Fibroblast of upper back skin (primary cell): ENCODE measurements at regions not wholly inside any gene's neighbourhood (a gene's known extent, or its start where the extent isn't known, plus 50 kb on each side); places are given as distances from the start of the nearest gene placed in this dataset.
"Not testable (repeated sequence)": the region's sequence is repeated elsewhere in the genome, so short reads cannot be mapped to it uniquely, and the experiment has no call there.

ENCODE experiments used
- DNase-seq: peaks from one replicate; pipeline ENCODE4 v3.0.0-alpha.2; 2013

DNA sequence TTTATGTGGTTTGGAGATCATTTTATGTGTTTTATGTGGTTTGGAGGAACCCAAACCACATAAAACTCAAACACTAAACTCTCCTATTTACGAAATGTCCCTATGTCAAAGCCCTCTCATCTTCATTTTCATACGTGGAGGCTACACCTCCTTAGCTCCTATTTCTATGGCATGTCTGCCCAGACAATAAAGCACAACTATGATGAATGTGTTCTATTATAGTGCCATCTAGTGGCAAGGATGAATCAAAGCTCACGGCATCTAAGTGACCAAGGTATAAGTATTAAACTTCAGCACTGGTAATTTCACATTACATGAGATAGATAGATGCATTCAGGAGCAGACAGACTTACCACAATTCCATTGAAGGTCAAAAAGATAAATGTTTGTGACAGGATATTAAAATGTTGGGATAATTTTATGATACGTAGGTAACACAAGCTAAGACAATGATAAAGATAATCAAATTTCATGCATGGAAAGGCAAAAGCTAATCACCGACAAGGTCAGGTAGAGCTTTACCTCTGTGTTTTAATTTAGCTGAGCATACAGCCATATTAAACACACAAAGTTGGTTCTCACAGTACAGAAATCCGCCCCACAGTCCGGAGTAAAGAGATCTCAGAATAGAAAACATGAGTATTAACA lies 130.6 kb upstream of the FHIT start:
- peak; percentile 39 for DNase-seq

DNA sequence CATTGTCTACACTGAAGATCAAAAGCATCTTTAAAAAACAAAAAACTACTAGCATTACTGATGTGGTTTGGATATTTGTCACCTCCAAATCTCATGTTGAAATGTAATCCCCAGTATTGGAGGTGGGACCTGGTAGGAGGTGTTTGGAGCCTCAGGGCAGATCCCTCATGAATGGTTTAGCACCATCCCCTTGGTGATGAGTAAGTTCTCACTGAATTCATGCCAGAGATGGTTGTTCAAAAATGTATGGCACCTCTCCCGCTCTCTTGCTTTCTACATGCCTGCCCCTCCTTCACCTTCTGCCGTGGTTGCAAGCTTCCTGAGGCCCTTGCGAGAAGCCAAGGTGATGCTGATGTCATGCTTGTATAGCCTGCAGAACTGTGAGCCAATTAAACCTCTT lies 136.6 kb upstream of the FHIT start:
- DNase-seq = no peak

DNA sequence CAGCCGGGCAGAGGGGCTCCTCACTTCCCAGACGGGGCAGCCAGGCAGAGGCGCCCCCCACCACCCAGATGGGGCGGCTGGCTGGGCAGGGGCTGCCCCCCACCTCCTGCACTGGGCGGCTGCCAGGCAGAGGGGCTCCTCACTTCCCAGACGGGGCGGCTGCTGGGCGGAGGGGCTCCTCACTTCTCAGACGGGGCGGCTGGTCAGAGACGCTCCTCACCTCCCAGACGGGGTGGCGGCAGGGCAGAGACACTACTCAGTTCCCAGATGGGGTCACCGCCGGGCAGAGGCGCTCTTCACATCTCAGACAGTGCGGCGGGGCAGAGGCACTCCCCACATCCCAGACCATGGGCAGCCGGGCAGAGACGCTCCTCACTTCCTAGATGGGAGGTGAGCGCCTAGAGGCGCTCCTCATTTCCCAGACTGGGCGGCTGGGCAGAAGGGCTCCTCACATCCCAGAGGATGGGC lies 142.3 kb upstream of the FHIT start:
- DNase-seq = not testable (repeated sequence)

DNA sequence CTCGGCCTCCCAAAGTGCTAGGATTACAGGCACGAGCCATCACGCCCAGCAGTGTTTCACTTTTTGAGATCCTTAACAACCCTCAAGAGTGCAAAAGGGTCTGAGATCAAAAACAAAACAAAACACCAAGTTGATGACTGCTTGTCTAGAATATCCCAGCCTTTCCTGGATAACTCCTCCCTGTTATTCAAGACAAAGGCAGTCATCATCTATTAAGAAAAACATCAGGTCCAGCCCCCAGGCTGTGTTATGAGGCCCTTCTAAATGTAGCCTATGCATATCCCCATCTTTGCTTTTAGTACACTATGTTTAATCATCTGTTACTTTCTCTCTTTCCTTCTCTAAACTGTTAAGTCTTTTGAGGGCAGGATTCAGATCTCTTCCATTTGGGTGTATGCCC lies 150.1 kb upstream of the FHIT start:
- no peak for DNase-seq

DNA sequence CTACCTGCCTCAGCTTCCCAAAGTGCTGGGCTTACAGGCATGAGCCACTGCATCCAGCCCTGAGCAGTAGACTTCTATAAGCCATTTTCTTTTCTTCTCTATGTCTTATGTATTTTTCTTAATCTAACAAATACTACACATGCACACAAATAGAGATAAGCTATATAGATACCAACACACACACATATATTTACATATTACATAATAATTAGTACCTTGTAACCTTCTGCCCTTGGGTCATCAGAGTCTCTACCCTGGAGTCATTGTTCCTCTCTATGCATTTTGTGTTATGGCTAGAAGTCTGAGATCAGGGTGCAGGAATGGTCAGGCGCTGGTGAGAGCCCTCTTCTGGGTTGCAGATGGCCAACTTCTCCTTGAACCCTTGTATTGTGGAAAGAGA lies 154.0 kb upstream of the PTPRG start:
- DNase-seq = no peak

DNA sequence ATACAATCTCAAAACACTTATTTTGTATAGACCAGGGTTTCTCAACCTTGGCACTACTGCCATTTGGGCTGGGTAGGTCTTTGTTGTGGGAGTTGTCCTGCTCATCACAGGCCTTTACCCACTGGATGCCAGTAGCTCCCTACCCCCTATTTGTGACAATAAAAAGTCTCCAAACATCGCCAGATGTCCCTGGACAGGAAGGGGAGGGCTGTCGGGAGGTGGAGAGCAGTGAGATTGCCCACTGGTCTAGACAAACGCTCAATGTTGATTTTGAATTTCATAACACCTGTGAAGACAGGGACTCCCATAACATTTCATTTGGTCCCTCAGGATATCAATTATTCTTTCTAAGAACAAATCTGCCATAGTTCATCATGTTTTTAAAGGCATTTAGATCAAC lies 151.7 kb upstream of the PTPRG start:
- DNase-seq = no peak

DNA sequence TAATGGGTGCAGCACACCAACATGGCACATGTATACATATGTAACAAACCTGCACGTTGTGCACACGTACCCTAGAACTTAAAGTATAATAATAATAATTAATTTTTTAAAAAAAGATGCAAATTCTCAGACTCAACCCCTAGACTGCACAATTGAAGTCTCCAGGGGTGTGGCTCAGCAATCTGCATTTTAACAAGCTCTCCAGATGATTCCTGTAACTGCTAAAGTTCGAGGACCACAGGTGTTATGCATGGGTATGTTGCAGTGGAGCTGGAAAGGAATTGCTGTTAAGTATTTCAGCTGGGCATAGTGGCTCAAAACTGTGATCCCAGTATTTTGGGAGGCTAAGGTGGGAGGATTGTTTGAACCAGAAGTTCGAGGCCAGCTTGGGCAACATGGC lies 151.0 kb upstream of the PTPRG start:
- DNase-seq = not testable (repeated sequence)

DNA sequence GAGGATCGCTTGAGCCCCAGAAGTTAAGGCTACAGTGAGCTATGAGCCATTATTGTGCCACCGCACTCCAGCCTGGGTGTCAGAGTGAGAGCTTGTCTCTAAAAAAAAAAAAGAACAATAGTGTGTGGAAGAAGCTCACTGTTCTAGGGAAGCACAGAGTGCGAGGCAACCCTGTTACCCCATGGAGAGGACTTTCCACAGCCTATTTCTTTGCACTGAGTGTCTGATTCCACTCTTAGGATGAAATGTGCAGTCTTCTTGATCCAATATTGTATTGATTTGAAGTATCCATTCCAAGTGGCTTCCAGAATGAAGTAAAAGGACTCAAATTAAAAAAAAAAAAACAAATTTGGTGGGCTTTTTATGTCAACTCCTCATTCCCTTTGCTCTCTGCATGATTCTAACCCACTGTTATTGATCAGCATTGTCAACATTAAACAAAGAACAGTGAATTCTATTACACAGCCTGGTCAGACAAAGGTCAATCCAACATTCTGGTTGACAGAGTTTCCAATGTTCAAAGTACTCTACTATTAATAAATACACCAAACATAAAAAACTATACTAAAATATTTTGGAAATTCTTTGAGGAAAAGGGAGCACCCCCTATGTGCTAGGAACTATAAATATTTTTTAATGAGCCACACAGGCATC lies 150.2 kb upstream of the PTPRG start:
- no peak for DNase-seq

DNA sequence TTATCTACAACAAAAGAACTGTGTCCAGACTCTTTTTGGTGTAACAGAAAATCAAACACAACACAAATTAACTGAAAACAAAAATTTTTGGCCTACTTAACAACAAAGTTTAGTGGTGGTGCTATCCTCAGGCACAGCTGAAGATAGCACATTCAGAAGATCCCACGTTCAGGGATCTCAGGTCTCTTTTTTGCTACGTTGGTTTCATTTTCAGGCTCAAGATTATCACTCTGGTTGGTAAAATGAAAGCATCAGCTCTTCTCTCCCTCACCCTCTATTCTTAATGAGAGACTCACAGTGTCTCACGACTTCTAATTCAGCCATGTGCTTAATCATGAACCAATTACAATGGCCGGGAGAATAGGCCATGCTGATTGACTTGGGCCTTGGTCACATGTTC lies 146.9 kb upstream of the PTPRG start:
- DNase-seq = no peak

DNA sequence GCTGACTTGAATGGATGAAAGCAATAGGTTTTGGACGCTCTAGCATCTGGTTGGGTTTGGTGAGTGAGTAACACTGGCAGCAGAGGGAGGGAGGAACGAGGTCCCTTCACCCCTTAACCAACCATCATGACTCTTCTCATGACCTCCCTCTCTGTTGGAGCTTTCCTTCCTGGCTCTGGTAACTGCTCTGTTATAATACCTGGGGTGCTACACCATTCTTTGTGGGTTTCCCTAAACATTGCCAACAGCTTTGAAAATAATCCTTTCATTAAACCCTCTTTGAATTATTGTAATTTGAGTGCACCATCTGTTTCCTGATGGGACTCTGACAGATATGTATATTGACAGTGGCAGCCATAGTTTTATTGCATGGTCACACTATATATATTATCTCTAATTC lies 146.2 kb upstream of the PTPRG start:
- no peak for DNase-seq

DNA sequence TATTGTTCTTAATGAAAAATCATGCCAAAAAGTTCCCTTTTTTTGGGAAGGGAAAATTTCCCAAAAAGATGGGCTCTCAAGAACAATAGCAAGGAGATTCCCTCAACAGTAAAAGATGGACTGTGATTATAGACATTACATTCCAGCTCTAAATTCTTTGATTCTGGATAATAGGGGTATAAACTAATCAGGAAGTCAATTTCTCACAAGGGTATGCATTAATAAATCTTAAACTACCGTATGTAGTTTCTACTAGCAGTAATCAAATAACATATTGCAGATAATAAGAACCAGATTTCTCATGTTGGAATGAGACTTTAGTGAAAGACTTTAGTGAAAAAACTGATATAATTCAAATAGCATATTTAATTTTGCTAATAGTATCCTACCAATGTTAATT lies 144.8 kb upstream of the PTPRG start:
- no peak for DNase-seq

DNA sequence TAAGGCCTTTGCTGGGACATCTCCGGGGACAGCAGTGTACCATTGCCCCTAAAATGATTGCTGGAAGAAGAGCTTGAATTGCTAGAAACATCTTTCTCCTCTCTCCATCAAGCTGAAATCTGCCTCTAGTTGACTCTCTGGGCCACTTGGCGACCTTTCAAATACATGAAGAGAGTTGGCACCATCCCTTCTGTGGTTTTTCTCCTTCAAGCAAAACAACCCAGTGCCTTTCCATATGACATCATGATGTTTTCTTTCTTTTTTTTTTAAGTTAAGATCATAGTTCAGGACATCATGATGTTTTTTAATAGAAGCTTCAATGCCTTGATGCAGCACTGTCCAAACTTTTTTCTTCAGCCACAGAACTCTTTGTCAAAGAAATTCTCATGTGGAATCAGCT lies 144.0 kb upstream of the PTPRG start:
- peak; percentile 25 for DNase-seq

DNA sequence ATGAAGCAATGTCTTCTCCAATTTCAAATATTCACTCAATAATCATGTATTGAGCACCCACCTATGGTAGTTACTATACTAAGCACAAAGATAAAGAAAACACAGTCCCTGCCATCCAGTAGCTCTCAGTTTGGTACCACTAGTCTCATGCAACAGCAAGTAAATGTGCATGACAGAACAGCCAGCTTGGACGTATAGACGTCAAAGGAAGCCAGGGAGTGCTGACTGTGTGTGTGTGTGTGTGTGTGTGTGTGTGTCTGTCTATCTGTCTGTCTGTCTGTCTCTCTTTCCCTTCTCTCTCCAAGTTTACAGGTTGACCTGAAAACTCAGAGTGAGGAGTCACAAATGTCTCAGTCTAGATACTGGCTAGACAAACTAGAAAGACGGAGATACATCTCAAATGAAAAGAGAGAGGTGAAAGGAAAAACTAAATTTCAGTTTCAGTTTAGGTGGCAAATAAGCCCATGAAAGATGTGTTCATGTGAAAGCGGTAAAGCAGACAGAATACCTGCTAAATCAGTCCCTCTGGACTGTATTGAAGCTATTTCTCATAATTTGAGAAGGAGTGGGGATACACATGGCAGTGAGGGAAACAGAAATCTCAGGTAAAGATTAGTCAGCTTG lies 141.1 kb upstream of the PTPRG start:
- DNase-seq = no peak

DNA sequence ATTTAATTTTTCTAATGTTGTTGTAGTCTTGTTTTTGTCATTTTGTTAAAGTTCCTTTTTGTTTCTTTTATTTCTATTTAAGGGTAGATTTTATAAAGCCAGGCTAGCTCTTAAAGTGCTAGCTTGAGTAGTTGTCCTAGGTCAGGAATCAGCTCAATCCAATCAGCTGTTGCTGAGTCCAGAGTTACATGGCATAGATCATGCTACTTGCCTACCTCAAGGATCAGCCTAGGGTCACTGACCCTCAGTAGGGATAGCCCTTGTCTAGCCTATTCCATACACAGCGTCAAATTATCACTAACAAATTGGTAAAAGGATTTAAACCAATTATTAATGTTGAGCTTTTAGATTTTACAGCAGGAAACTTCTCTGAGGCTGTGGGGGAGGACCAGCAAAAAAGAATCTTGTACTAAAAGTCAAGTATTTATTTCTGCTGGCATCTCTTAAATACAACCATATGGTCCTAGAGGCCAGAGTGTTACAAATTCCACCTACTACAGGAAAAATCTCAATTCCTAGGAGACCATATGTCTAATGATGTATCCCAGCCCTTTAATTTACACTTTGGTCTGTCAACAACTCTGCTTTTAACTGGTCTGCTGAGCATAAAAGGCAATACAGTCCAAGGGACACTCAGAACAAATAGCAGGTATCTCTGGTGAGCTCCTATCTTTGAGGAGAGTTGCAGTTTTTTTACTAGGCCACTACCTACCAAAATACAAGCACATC lies 138.3 kb upstream of the PTPRG start:
- no peak for DNase-seq

DNA sequence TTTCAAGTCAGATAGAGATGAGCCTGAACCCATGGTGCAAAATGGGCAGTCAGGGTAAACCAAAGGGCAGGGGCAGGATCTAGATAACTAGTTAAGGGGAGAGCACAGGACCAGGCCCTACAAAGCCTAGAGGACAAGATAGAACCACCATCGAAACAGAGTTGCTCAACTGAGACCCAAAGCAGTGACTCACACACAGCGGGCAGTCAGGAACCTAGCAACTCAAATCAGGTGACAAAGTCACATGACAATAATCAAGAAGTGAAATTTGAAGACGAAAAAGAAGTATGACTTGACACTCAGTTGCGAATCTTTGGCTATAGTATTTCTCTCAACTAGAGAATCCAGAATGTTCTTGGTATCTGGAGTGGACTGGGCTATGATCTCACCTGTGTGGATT lies 136.0 kb upstream of the PTPRG start:
- no peak for DNase-seq

DNA sequence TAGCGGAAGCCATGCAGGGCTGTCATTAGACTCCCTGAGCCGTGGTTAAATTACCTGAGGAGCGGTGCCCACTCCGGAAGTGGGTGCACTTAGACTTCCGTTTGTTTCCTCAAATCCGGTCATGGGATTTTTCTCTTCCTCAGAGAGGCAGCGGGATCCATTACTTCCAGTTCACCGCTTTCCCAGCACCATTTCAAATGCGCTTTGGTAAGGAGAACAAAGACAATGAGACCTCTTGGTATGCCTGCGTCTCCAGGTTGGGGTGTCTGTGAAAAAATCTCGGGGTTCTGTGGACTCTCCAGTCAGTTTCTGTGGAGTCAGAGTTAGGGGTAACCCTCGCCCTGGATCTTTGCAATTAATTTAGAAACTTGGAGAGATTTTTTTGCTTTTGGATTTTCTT lies 132.3 kb upstream of the PTPRG start:
- no peak for DNase-seq

DNA sequence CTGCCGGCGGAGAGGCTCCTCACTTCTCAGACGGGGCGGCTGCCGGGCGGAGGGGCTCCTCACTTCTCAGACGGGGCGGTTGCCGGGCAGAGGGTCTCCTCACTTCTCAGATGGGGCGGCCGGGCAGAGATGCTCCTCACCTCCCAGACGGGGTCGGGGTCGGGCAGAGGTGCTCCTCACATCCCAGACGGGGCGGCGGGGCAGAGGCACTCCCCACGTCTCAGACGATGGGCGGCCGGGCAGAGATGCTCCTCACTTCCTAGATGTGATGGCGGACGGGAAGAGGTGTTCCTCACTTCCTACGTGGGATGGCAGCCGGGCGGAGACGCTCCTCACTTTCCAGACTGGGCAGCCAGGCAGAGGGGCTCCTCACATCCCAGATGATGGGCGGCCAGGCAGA lies 126.5 kb upstream of the PTPRG start:
- not testable (repeated sequence) for DNase-seq

DNA sequence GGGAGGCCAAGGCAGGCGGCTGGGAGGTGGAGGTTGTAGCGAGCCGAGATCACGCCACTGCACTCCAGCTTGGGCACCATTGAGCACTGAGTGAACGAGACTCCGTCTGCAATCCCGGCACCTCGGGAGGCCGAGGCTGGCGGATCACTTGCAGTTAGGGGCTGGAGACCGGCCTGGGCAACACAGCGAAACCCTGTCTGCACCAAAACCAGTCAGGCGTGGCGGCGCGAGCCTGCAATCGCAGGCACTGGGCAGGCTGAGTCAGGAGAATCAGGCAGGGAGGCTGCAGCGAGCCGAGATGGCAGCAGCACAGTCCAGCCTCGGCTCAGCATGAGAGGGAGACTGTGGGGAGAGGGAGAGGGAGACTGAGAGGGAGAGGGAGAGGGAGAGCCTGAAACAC lies 126.0 kb upstream of the PTPRG start:
- not testable (repeated sequence) for DNase-seq

DNA sequence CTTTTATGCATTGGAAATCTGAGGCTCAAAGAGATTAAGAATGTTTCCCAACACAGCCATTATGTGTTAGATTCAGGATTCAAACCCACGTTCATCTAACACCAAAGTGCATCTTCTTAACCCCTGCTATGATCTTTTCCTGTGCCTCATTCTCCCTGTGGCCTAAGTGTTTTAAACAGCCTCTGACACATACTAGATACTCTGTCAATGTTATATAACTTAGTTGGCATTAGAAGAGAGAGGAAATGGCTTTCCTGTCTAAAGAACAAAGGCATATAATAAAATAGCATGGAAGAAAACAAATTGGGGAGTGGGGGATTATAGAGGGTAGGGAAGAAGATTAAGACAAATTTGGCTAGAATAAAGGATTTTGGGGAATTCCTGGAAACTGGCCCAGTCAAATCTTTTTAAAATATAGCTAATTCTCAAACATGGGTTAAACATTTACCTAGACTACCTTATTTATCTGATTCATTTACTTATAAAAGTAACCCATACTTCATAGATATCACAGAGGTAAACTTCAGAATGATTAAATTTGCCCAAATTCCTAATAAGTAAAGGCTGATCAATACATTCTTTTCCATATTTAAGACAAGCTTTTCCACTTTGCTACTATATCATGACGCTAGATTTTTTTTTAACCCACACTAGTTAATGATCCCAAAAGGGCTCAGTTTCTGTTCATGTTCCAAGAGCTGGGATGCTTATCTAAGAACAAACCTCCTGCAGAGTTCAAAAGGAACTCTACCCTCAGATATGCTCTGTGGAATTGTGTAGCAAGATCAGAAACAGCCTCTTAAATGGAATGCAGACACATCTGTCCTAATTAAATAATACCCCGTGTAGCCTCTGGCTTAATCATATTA lies 122.9 kb upstream of the PTPRG start:
- DNase-seq = no peak

DNA sequence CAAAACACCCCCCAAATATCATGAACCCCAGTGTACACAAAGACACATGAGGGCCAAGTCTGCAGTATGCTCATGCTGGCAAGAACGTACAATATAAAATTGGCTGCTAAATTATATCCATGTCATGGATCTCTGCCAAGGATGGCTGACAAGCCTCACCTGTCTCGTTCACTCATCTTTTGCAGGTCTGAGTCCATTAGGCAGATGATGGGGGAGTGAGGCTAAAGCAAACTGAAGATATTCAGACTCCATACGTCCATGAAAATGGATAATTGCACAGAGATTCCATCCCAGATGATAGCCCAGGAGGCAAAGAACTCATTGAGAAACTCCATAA lies 122.3 kb upstream of the PTPRG start:
- DNase-seq = no peak

DNA sequence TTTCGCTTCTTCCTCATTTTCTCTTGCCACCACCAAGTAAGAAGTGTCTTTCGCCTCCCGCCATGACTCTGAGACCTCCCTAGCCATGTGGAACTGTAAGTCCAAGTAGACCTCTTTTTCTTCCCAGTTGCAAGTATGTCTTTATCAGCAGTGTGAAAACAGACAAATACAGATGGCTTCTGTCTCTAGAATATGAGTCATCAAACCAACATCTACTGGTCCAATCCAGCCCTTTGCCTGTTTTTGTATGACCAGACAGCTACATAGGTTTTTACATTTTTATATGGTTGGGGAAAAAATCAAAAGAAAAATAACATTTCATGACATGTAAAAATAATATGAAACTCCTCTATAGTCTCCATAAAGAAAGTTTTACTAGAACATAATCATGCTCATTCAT lies 118.7 kb upstream of the PTPRG start:
- no peak for DNase-seq

DNA sequence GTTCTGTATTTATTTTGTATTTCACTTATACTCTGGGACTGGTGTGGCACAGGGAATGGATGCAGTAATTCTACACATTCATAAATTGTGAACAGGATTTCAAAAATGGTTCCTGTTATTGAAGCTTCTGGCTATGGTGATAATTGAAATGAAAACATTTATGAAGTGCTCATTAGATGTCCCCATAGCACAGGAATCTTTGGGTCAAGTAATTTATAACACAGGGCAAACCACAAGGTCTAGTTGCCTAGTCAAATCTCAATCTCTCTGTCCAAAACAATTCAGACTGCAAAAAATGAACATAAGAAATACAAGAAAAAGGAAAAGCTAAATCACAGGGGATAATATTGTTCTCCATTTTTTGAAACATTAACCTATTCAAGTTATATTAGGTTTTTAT lies 117.5 kb upstream of the PTPRG start:
- DNase-seq = no peak

DNA sequence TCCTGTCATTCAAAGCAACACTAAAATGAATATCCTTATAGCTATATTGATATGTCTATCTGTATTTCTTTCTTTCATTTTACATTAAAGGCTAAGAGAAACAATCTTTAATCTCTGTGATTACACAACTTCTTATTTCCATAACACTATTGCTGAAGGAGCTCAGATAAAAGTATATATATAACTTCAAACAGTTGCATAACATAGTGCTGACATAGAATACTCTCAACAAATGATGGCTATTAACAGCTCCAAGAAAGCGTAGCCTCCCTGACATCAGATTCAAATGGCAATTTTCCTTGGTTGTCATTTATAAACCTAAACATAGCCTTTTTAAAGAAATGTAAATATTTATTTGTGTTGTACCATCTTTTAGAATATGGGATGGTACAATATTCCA lies 116.6 kb upstream of the PTPRG start:
- no peak for DNase-seq
